ENCODE measurements at regions not wholly inside any gene's neighbourhood (a gene's known extent, or its start where the extent isn't known, plus 50 kb on each side); places are given as distances from the start of the nearest gene placed in this dataset.
A peak's percentile ranks its signal among the peaks of the same experiment; 100 is the strongest.
"Not testable (repeated sequence)": the region's sequence is repeated elsewhere in the genome, so short reads cannot be mapped to it uniquely, and the experiment has no call there.

DNA sequence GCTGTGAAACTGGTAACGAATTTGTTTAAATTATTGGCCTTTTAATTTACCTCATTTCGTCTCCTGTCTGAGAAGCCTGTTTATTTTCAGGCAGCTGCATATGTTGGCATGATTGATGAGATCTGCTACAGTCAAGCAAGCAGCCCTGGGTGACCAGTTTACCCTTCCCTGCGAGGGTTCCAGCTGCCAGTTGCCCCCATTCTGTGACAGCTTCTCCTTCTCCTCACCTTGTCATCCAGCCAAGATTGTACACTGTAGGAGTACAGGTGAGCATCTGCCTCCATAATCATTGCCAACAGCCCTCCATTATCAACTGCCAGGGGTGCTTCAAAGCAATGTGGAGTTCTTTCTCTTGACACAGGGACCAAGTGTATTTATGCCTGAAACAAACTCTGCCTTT is 1979.9 kb upstream of the PRR20A start:
- Mint-ChIP-seq H3K36me3 (peaks cover 33% of the 10 kb centered on the region), H3K27ac (no peak overlapping the region; the same call in 1 of the 2 replicates), H3K4me3 (no peak overlapping the region), H3K9me3 (peaks cover 30% of the 10 kb centered on the region), H3K27me3 (ENCODE audit: low read depth) (no peaks in the 10 kb centered on the region), H3K4me1 (peaks cover 10% of the 10 kb centered on the region)
- ATAC-seq: no peak
- ChIA-PET POLR2A (no interaction called here), CTCF (no interaction called here)
- TF ChIP-seq SP1 (CRISPR knock-in tag; conservative IDR thresholded peaks at IDR 0.05) (no peak), ZNF232 (CRISPR knock-in tag; IDR thresholded peaks at IDR 0.05) (no peak), SMAD3 (CRISPR knock-in tag; IDR thresholded peaks at IDR 0.05; ENCODE audit: borderline replicate concordance) (no peak)
- TF ChIP-seq, protein P1, sequence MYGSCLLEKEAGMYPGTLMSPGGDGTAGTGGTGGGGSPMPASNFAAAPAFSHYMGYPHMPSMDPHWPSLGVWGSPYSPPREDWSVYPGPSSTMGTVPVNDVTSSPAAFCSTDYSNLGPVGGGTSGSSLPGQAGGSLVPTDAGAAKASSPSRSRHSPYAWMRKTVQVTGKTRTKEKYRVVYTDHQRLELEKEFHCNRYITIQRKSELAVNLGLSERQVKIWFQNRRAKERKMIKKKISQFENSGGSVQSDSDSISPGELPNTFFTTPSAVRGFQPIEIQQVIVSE (CRISPR knock-in tag; IDR thresholded peaks at IDR 0.05; ENCODE audit: borderline replicate concordance): no peak
- TF ChIP-seq, protein P2, sequence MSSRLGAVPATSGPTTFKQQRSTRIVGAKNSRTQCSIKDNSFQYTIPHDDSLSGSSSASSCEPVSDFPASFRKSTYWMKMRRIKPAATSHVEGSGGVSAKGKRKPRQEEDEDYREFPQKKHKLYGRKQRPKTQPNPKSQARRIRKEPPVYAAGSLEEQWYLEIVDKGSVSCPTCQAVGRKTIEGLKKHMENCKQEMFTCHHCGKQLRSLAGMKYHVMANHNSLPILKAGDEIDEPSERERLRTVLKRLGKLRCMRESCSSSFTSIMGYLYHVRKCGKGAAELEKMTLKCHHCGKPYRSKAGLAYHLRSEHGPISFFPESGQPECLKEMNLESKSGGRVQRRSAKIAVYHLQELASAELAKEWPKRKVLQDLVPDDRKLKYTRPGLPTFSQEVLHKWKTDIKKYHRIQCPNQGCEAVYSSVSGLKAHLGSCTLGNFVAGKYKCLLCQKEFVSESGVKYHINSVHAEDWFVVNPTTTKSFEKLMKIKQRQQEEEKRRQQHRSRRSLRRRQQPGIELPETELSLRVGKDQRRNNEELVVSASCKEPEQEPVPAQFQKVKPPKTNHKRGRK (CRISPR knock-in tag; IDR thresholded peaks at IDR 0.05; ENCODE audit: borderline replicate concordance): no peak
- DNase-seq (ENCODE audit: low spot score): no peak

DNA sequence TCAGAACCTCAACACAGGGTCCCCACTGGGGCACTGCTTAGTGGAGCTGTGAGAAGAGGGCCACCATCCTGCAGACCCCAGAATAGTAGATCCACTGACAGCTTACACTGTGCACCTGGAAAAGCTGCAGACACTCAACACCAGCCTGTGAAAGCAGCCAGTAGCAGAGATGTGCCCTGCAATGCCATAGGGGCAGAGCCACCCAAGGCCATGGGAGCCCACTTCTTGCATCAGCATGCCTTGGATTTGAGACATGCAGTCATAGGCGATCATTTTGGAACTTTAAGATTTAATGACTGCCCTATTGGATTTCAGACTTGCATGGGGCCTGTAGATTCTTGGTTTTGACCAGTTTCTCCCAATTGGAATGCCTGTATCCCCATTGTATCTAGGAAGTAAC is 1962.1 kb upstream of the PRR20A start:
- H3K4me1 Mint-ChIP-seq; DNase-seq (ENCODE audit: low spot score); H3K27me3 Mint-ChIP-seq (ENCODE audit: low read depth); H3K4me3 Mint-ChIP-seq; POLR2A ChIA-PET; CTCF ChIA-PET; H3K27ac Mint-ChIP-seq; ATAC-seq: not testable (repeated sequence)
- Mint-ChIP-seq H3K9me3 (peaks cover 31% of the 10 kb centered on the region), H3K36me3 (peaks cover 41% of the 10 kb centered on the region)

DNA sequence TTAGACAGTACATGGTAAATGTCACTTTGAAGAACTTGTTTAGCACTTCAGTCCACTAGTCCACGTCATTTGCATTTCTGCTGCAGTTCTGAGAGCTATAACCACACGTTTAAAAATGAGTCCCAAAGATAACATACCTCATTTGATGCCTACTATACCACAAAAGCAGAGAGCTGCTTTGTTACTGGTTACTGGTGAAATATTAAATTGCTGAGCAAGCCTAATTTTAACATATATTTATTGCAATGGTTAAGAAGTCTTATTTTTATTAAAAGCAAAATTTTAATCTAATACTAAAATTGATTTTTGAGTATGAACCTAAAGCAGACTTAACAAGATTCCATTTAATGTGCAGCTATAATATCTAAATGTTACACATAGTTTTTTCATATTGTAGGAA is 1949.7 kb upstream of the PRR20A start:
- Mint-ChIP-seq H3K36me3 (peaks cover 30% of the 10 kb centered on the region), H3K9me3 (peaks cover 30% of the 10 kb centered on the region), H3K4me3 (no peak overlapping the region), H3K4me1 (no peaks in the 10 kb centered on the region), H3K27ac (no peak overlapping the region), H3K27me3 (ENCODE audit: low read depth) (no peaks in the 10 kb centered on the region)
- DNase-seq (ENCODE audit: low spot score): no peak
- ChIA-PET POLR2A (no interaction called here), CTCF (no interaction called here)
- TF ChIP-seq, protein P3, sequence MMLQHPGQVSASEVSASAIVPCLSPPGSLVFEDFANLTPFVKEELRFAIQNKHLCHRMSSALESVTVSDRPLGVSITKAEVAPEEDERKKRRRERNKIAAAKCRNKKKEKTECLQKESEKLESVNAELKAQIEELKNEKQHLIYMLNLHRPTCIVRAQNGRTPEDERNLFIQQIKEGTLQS (CRISPR knock-in tag; conservative IDR thresholded peaks at IDR 0.05): no peak
- no peak for TF ChIP-seq ZNF671 (CRISPR knock-in tag; IDR thresholded peaks at IDR 0.05)
- ATAC-seq: no peak

DNA sequence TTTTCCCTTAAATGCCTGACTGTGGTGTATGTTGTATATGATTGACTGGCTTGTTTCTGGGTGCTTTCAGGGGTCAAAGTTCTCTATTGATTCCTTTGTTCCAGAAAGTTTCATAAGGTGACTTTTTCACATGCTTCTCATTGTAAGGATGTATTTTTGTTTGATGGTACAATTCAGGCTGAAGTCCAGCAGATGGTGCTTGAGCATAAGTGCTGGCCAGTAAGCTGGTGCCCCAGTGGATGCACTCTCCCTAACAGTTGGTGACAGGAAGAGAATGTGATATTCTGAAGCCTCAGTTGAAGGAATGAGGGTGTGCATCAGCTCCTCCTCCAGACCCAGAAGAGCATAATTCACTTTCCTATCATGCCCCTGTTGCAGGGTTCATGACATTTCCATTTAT is 1941.6 kb upstream of the PRR20A start:
- Mint-ChIP-seq H3K4me3 (no peak overlapping the region), H3K27me3 (ENCODE audit: low read depth) (no peaks in the 10 kb centered on the region), H3K27ac (no peak overlapping the region), H3K4me1 (peaks cover 27% of the 10 kb centered on the region), H3K36me3 (peaks cover 52% of the 10 kb centered on the region), H3K9me3 (peaks cover 50% of the 10 kb centered on the region)
- DNase-seq (ENCODE audit: low spot score) (no peak), ATAC-seq (peak; percentile 83)
- TF ChIP-seq CREB1 (CRISPR knock-in tag; IDR thresholded peaks at IDR 0.05) (no peak), TEAD4 (CRISPR knock-in tag; IDR thresholded peaks at IDR 0.05) (no peak), ZNF219 (CRISPR knock-in tag; IDR thresholded peaks at IDR 0.05; ENCODE audit: borderline replicate concordance) (no peak), JAZF1 (CRISPR knock-in tag; IDR thresholded peaks at IDR 0.05) (no peak), NFYB (CRISPR knock-in tag; conservative IDR thresholded peaks at IDR 0.05; ENCODE audit: low read depth) (no peak), NR2C2 (CRISPR knock-in tag; IDR thresholded peaks at IDR 0.05) (no peak), FOXP1 (CRISPR knock-in tag; IDR thresholded peaks at IDR 0.05; ENCODE audit: borderline replicate concordance) (no peak), TCF7 (CRISPR knock-in tag; IDR thresholded peaks at IDR 0.05; ENCODE audit: low read depth) (no peak), RORB (CRISPR knock-in tag; IDR thresholded peaks at IDR 0.05) (no peak)
- TF ChIP-seq, protein P4, sequence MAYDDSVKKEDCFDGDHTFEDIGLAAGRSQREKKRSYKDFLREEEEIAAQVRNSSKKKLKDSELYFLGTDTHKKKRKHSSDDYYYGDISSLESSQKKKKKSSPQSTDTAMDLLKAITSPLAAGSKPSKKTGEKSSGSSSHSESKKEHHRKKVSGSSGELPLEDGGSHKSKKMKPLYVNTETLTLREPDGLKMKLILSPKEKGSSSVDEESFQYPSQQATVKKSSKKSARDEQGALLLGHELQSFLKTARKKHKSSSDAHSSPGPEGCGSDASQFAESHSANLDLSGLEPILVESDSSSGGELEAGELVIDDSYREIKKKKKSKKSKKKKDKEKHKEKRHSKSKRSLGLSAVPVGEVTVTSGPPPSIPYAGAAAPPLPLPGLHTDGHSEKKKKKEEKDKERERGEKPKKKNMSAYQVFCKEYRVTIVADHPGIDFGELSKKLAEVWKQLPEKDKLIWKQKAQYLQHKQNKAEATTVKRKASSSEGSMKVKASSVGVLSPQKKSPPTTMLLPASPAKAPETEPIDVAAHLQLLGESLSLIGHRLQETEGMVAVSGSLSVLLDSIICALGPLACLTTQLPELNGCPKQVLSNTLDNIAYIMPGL (CRISPR knock-in tag; IDR thresholded peaks at IDR 0.05): no peak
- TF ChIP-seq, protein P5, sequence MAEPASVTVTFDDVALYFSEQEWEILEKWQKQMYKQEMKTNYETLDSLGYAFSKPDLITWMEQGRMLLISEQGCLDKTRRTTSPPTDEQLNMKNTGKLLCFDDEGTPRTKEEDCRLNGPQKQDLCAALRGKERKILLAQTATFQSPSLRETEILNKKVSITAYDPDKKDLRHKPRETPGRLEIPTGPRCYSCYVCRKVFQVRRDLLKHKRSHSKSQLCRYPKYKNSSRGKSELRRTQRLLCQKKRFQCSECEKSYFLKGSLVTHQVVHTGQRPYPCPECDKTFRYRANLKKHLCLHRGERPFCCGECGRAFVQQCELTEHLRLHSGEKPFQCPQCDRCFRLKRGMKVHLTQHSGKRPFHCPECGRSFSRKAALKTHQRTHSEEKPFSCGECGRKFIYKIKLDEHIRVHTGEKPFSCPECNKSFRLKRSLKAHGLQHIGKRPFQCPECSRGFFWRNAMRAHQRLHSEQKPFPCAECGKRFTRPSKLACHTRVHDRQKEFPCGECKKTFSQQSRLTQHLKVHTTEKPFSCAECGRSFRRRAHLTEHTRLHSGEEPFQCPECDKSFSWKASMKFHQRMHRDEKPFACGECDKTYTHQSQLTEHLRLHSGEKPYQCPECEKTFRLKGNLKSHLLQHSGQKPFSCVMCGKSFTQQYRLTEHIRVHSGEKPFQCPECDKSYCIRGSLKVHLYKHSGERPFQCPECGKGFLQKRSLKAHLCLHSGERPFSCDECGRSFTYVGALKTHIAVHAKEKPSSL (CRISPR knock-in tag; conservative IDR thresholded peaks at IDR 0.05): no peak
- TF ChIP-seq, protein P6, sequence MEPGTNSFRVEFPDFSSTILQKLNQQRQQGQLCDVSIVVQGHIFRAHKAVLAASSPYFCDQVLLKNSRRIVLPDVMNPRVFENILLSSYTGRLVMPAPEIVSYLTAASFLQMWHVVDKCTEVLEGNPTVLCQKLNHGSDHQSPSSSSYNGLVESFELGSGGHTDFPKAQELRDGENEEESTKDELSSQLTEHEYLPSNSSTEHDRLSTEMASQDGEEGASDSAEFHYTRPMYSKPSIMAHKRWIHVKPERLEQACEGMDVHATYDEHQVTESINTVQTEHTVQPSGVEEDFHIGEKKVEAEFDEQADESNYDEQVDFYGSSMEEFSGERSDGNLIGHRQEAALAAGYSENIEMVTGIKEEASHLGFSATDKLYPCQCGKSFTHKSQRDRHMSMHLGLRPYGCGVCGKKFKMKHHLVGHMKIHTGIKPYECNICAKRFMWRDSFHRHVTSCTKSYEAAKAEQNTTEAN (CRISPR knock-in tag; IDR thresholded peaks at IDR 0.05): no peak
- TF ChIP-seq, protein P2 (CRISPR knock-in tag; IDR thresholded peaks at IDR 0.05; ENCODE audit: borderline replicate concordance): no peak
- ChIA-PET CTCF (interaction anchor here (1.0 to 1.9 kb wide), 4 partner anchors 31 to 466 kb away, joined by 3 to 11 read pairs (median 4); no protein-coding TSS in a partner anchor), POLR2A (no interaction called here)
